Stimulated activated CD8-positive, alpha-beta memory T cell treated with anti-CD3 and anti-CD28 coated beads, Interleukin-7, amount 100 ng/mL, for 4 hours (primary cell): ENCODE measurements at regions not wholly inside any gene's neighbourhood (a gene's known extent, or its start where the extent isn't known, plus 50 kb on each side); places are given as distances from the start of the nearest gene placed in this dataset.

Experiments used
- DNase-seq, 2 donors: peaks; one replicate each; pipeline ENCODE4 v3.0.0-alpha.2; 2020; ENCODE audit warnings: low read depth in 2 of 2

- DNase-seq = no peak
Measured at GRCh38 chr1:56151402-56151801, 428.0 kb downstream of the PLPP3 start.

GRCh38 chr1:56150441-56151215, 428.7 kb downstream of the PLPP3 start:
- DNase-seq = no peak

GRCh38 chr1:56149761-56150160, 429.6 kb downstream of the PLPP3 start:
- DNase-seq = no peak

- no peak for DNase-seq
Measured at GRCh38 chr1:56148326-56149193, 430.8 kb downstream of the PLPP3 start.

- DNase-seq = no peak
Measured at GRCh38 chr1:56147459-56147858, 431.9 kb downstream of the PLPP3 start.

- no peak for DNase-seq
Measured at GRCh38 chr1:56147034-56147433, 432.3 kb downstream of the PLPP3 start.

GRCh38 chr1:56146449-56146848, 432.9 kb downstream of the PLPP3 start:
- DNase-seq = no peak

GRCh38 chr1:56145581-56145980, 433.8 kb downstream of the PLPP3 start:
- DNase-seq = no peak

- DNase-seq = no peak
Measured at GRCh38 chr1:56142301-56142700, 437.1 kb downstream of the PLPP3 start.

GRCh38 chr1:56139836-56140235, 439.5 kb downstream of the PLPP3 start:
- DNase-seq = no peak

- no peak for DNase-seq
Measured at GRCh38 chr1:56137521-56138505, 441.6 kb downstream of the PLPP3 start.

- DNase-seq = no peak
Measured at GRCh38 chr1:56137090-56137489, 442.3 kb downstream of the PLPP3 start.

GRCh38 chr1:56135864-56136147, 443.6 kb downstream of the PLPP3 start:
- DNase-seq = no peak

- DNase-seq = no peak
Measured at GRCh38 chr1:56135069-56135863, 444.1 kb downstream of the PLPP3 start.

GRCh38 chr1:56133522-56134472, 445.6 kb downstream of the PLPP3 start:
- no peak for DNase-seq

- DNase-seq = no peak
Measured at GRCh38 chr1:56132520-56132919, 446.8 kb downstream of the PLPP3 start.

GRCh38 chr1:56129837-56130236, 449.5 kb downstream of the PLPP3 start:
- no peak for DNase-seq

- no peak for DNase-seq
Measured at GRCh38 chr1:56125316-56125715, 454.0 kb downstream of the PLPP3 start.

GRCh38 chr1:56123826-56124225, 455.5 kb downstream of the PLPP3 start:
- DNase-seq = no peak

- no peak for DNase-seq
Measured at GRCh38 chr1:56123421-56123820, 455.9 kb downstream of the PLPP3 start.
